ENCODE measurements at regions not wholly inside any gene's neighbourhood (a gene's known extent, or its start where the extent isn't known, plus 50 kb on each side); places are given as distances from the start of the nearest gene placed in this dataset.

DNA sequence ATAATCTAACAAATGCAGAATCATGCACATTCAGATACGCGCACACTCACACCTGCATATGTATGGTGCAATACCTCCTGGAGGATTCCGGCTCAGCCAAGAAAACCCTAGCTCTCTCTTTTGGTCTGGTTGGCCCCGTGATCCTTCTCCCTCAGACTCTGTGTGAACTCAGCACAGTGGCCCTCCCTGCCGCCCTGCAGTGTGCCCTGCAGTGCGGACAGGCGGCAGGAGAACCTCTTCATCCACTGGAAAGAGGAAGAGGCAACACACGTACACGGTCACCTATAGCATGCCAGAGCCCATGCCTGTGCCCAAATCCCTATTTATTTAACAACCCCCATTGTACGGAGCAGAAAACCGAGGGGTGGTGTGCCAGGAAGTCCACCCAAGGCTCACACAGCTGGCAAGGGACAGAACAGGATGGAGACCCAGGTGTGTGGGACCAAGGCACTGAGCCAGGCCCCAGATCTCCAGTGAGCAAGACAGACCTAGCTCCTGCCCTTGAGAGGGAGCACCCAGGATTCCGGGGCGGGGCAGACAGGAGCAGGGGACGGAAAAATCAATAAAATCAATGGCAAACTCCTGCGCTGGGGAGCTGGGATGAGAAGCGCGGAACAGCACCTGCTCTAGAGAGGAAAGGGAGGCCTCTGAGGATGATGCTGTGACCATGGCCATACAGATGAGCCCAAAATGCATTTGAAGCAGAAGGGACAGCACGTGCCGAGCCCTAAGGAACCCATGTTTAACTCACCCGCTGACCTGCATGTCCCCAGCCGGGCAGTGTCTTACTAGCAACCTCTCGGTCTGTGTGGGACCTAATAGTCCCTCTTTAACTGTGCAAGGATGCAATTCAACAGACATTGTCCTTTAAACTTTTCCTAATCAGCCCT, 54.7 kb upstream of the CIBAR2 start:
- no peak overlapping the region for H3K4me3 ChIP-seq (ENCODE audit: insufficient read depth, low read depth, low read length)
- ChIA-PET POLR2A (ENCODE audit: unreplicated experiment) (no interaction called here), CTCF (no interaction called here)
- no peak overlapping the region for H4K8ac ChIP-seq (ENCODE audit: low read depth in 2 of 2, low read length in 2 of 2)
- no peaks in the 10 kb centered on the region for H3K36me3 ChIP-seq (ENCODE audit: control insufficient read depth, insufficient read depth, low read length)
- H2BK15ac ChIP-seq (ENCODE audit: low read depth, low read length), result no peak overlapping the region
- H3K4me1 ChIP-seq (ENCODE audit: control insufficient read depth, insufficient read depth, low read length), result peaks cover 40% of the 10 kb centered on the region
- in situ Hi-C loops (cut with MboI; ENCODE audit: low sequenced_read_pairs) (no loop called here), intact Hi-C loops (cut with micrococcal nuclease) (no loop called here), dilution Hi-C loops (cut with HindIII; ENCODE audit: low sequenced_read_pairs, unreplicated experiment) (no loop called here)
- no peak overlapping the region for H3K4me2 ChIP-seq (ENCODE audit: low read depth, low read length)
- H3K56ac ChIP-seq (ENCODE audit: extremely low read depth, insufficient read depth, low read length), result no peak overlapping the region
- no peaks in the 10 kb centered on the region for H3K27me3 ChIP-seq (ENCODE audit: control insufficient read depth, insufficient read depth, low read length)
- H4K91ac ChIP-seq (ENCODE audit: insufficient read depth, low read depth, low read length), result no peak overlapping the region; the same call in 1 of the 2 replicates
- H3K9ac ChIP-seq (ENCODE audit: low read depth, low read length), result no peak overlapping the region
- 0 out of 2 replicates have a peak, but pooled peaks cover 13% of the 10 kb centered on the region for H4K20me1 ChIP-seq (ENCODE audit: insufficient read depth, low read length)
- no peak overlapping the region for H3K23ac ChIP-seq (ENCODE audit: low read depth, low read length)
- H3K18ac ChIP-seq (ENCODE audit: low read depth, low read length), result no peak overlapping the region
- TF ChIP-seq, protein P1, sequence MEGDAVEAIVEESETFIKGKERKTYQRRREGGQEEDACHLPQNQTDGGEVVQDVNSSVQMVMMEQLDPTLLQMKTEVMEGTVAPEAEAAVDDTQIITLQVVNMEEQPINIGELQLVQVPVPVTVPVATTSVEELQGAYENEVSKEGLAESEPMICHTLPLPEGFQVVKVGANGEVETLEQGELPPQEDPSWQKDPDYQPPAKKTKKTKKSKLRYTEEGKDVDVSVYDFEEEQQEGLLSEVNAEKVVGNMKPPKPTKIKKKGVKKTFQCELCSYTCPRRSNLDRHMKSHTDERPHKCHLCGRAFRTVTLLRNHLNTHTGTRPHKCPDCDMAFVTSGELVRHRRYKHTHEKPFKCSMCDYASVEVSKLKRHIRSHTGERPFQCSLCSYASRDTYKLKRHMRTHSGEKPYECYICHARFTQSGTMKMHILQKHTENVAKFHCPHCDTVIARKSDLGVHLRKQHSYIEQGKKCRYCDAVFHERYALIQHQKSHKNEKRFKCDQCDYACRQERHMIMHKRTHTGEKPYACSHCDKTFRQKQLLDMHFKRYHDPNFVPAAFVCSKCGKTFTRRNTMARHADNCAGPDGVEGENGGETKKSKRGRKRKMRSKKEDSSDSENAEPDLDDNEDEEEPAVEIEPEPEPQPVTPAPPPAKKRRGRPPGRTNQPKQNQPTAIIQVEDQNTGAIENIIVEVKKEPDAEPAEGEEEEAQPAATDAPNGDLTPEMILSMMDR (conservative IDR thresholded peaks at IDR 0.05; ENCODE audit: low read depth, low read length), result no peak
- peak; percentile 61 for TF ChIP-seq CEBPB (IDR thresholded peaks at IDR 0.05; ENCODE audit: low read depth, low read length)
- WGBS, 2 experiments (ENCODE audit: extremely low coverage in 2 of 2, insufficient read length in 1 of 2), result 98% methylated on average over 10 of the region's 22 CpGs; no CpG with 5 or more reads in 1 of the 2 experiments
- H3K14ac ChIP-seq (replicated peaks; ENCODE audit: low read depth, low read length), result no peak overlapping the region; the same call in 1 of the 2 replicates
- no peak overlapping the region for H2BK20ac ChIP-seq (ENCODE audit: low read depth, low read length)
- H3K27ac ChIP-seq (ENCODE audit: insufficient read depth, low read length), result no peak overlapping the region
- DNase-seq, result no peak
- H4K5ac ChIP-seq (ENCODE audit: low read depth, low read length), result no peak overlapping the region
- no peak overlapping the region for H2BK120ac ChIP-seq (ENCODE audit: low read depth, low read length)
- H2BK5ac ChIP-seq (ENCODE audit: low read depth, low read length, poor library complexity, severe bottlenecking), result no peak overlapping the region
- H2AFZ ChIP-seq (replicated peaks; ENCODE audit: low read length, poor library complexity), result peak overlapping the region; percentile 33
- H3K4ac ChIP-seq (ENCODE audit: low read depth, low read length), result 0 out of 2 replicates have a peak overlapping the region, but pooled peaks have one; percentile 24
- no peaks in the 10 kb centered on the region for H3K9me3 ChIP-seq (ENCODE audit: control insufficient read depth, insufficient read depth, low read length)
- no peak for ATAC-seq (ENCODE audit: low read depth)
- no TSS peak for BruUV-seq (replicated peaks)
- no peak overlapping the region for H2AK9ac ChIP-seq (replicated peaks; ENCODE audit: low read depth, low read length, poor library complexity)
- peaks cover 0 to 24% of the 10 kb centered on the region in 2 experiments; a peak in 2 of 4 replicates for H3K79me1 ChIP-seq (ENCODE audit: low read depth in 1 of 2, low read length in 2 of 2)
- peak overlapping the region; percentile 40; the same call in 1 of the 2 replicates for H2AK5ac ChIP-seq (ENCODE audit: low read depth, low read length)
- H3K9me1 ChIP-seq (ENCODE audit: insufficient read depth, low read length), result peaks cover 5% of the 10 kb centered on the region; the same call in 1 of the 2 replicates

Data from IMR-90 (cell line).